ENCODE measurements at regions not wholly inside any gene's neighbourhood (a gene's known extent, or its start where the extent isn't known, plus 50 kb on each side); places are given as distances from the start of the nearest gene placed in this dataset.

DNA sequence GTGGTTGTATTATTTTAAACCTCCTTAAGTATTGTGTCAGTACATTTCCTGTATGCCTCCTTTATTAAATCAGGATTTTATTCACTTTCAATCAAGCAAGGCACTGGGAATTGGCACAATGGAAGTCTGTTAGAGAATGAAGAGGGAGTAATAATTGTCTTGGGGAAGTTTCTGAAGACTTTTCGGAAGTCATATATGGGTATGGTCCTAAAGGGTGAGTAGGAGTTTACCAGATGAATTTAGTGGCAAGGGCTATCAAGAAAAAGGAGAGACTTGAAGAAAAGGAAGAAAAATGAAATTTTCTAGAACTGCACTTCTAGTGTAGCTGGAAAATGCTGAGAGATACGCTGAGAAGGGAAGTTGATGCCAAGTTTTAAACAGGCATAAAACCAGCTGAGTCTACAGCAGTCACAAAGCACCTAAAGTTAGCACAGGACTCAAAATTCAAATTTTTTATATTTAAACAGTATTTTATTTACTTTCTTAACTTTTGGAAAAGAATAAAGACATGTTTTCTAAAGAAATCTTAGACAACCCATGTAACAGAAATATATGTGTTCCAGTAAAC, 184.9 kb downstream of the SMC2 start:
- Mint-ChIP-seq H3K4me3 (no peak overlapping the region), H3K9me3 (no peaks in the 10 kb centered on the region), H3K36me3 (ENCODE audit: low read depth) (no peaks in the 10 kb centered on the region), H3K27ac (no peak overlapping the region), H3K27me3 (no peaks in the 10 kb centered on the region), H3K4me1 (no peaks in the 10 kb centered on the region)
- DNase-seq (no peak), ATAC-seq (ENCODE audit: low read depth) (no peak)
- POLR2A ChIA-PET: no interaction called here
- TF ChIP-seq, protein P1, sequence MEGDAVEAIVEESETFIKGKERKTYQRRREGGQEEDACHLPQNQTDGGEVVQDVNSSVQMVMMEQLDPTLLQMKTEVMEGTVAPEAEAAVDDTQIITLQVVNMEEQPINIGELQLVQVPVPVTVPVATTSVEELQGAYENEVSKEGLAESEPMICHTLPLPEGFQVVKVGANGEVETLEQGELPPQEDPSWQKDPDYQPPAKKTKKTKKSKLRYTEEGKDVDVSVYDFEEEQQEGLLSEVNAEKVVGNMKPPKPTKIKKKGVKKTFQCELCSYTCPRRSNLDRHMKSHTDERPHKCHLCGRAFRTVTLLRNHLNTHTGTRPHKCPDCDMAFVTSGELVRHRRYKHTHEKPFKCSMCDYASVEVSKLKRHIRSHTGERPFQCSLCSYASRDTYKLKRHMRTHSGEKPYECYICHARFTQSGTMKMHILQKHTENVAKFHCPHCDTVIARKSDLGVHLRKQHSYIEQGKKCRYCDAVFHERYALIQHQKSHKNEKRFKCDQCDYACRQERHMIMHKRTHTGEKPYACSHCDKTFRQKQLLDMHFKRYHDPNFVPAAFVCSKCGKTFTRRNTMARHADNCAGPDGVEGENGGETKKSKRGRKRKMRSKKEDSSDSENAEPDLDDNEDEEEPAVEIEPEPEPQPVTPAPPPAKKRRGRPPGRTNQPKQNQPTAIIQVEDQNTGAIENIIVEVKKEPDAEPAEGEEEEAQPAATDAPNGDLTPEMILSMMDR (IDR thresholded peaks at IDR 0.05): no peak
- intact Hi-C loops (cut with micrococcal nuclease): loop anchor here (10.0 kb wide), 1 partner anchor 56 kb away; no protein-coding TSS in a partner anchor
- CTCF ChIA-PET: no interaction called here

DNA sequence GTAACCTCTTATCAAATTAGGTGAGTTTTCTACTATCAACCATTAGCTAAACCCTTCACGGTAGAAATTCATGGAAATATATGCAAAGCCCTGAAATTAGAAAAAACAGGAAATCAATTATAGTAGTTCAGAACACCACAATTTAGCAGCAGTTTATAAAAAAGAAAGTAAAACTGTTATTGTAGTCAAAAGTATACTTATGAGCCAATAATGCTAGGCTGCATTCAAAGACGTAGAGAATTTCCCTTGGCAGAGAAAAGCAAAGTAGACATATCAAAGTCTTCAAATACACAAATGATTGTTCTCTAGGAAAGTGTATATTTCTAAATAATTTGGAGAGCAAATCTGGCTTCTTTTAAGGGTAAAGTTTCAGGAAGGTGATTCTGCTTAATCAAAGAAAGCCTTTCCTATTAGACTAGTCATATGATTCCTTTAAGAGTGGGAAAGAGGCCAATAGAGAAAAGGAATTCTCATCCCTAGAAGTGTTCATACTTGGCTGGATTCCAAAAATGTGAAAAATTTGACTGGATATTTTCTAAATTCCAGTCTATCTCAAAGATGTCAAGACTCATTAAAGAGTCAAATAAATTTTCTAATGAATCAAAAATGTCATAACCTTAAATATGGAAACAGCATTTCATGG, 185.5 kb downstream of the SMC2 start:
- no peak for DNase-seq
- no peak overlapping the region for H3K4me3 Mint-ChIP-seq
- ATAC-seq (ENCODE audit: low read depth): no peak
- no peaks in the 10 kb centered on the region for H3K9me3 Mint-ChIP-seq
- TF ChIP-seq, protein P1 (IDR thresholded peaks at IDR 0.05): no peak
- CTCF ChIA-PET: no interaction called here
- no peak overlapping the region for H3K27ac Mint-ChIP-seq
- no peaks in the 10 kb centered on the region for H3K27me3 Mint-ChIP-seq
- intact Hi-C loops (cut with micrococcal nuclease): loop anchor here (10.0 kb wide), 1 partner anchor 55 kb away; no protein-coding TSS in a partner anchor
- no peaks in the 10 kb centered on the region for H3K36me3 Mint-ChIP-seq (ENCODE audit: low read depth)
- no peaks in the 10 kb centered on the region for H3K4me1 Mint-ChIP-seq
- POLR2A ChIA-PET: no interaction called here

DNA sequence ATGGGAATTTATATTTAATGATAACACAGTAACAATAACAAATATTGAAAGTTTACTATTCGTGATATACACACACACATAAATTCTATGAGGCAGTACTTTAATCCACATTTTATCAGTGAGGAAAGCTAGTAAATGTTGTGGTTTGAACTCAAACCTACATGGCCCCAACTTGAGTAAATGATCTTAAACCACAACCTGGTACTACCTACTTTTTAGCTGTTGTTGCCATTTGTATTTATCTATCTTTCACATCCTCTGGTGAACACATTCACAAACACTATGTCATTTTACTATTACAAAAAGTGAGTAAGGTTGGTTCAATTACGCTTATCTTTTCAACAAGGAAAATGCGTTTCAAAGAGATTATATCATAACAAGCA, 186.1 kb downstream of the SMC2 start:
- Mint-ChIP-seq H3K36me3 (ENCODE audit: low read depth) (no peaks in the 10 kb centered on the region), H3K27me3 (no peaks in the 10 kb centered on the region), H3K27ac (no peak overlapping the region), H3K9me3 (no peaks in the 10 kb centered on the region), H3K4me1 (no peaks in the 10 kb centered on the region), H3K4me3 (no peak overlapping the region)
- TF ChIP-seq, protein P1 (IDR thresholded peaks at IDR 0.05): no peak
- intact Hi-C loops (cut with micrococcal nuclease): no loop called here
- no peak for DNase-seq
- CTCF ChIA-PET: no interaction called here
- POLR2A ChIA-PET: no interaction called here
- no peak for ATAC-seq (ENCODE audit: low read depth)

DNA sequence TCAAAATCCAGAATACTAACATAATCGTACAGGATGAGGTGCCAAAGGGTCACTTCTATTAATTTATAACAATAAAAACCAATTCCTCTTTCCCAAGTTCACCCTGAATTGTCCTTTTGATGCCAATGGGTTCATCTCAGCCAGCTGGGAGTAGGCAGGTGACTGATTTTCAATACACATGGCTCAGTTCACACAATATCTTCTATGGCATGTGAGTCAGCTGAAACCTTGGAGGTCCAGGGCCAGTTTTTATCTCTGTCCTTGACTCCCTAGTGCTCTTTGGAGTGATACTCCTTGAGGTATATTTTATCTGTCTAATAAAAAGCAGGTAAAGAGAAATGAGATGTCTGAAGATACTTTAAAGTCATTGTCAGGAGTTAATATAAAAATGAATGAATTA, 186.6 kb downstream of the SMC2 start:
- ChIA-PET POLR2A (no interaction called here), CTCF (no interaction called here)
- intact Hi-C loops (cut with micrococcal nuclease): no loop called here
- DNase-seq (no peak), ATAC-seq (ENCODE audit: low read depth) (no peak)
- no peak overlapping the region for H3K27ac Mint-ChIP-seq
- H3K27me3 Mint-ChIP-seq: no peaks in the 10 kb centered on the region
- H3K4me1 Mint-ChIP-seq: no peaks in the 10 kb centered on the region
- H3K4me3 Mint-ChIP-seq: no peak overlapping the region
- no peaks in the 10 kb centered on the region for H3K9me3 Mint-ChIP-seq
- TF ChIP-seq, protein P1 (IDR thresholded peaks at IDR 0.05): no peak
- no peaks in the 10 kb centered on the region for H3K36me3 Mint-ChIP-seq (ENCODE audit: low read depth)

DNA sequence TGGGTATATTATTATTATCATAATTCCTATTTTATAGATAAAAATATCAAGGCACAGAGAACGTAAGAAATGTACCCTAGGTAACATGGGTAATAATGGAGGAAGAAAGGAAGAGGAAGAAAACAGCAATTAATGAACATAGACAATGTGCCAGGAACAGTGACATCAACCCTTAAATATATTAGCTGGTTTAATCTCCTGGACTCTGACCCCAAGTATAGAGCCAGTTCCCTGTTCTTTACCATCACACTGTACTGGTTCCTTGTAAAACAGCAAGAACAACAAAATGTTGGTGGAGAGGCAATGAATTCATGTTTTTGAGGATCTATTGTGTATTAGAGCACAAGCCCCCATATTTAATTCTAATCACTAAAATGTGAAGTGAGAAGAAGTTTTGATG, 192.1 kb downstream of the SMC2 start:
- TF ChIP-seq, protein P1 (IDR thresholded peaks at IDR 0.05): no peak
- no peaks in the 10 kb centered on the region for H3K36me3 Mint-ChIP-seq (ENCODE audit: low read depth)
- H3K9me3 Mint-ChIP-seq: no peaks in the 10 kb centered on the region
- no peaks in the 10 kb centered on the region for H3K27me3 Mint-ChIP-seq
- CTCF ChIA-PET: no interaction called here
- H3K4me3 Mint-ChIP-seq: no peak overlapping the region
- intact Hi-C loops (cut with micrococcal nuclease): no loop called here
- H3K4me1 Mint-ChIP-seq: no peaks in the 10 kb centered on the region
- DNase-seq (no peak), ATAC-seq (ENCODE audit: low read depth) (no peak)
- no peak overlapping the region for H3K27ac Mint-ChIP-seq
- POLR2A ChIA-PET: no interaction called here
